ENCODE measurements at regions not wholly inside any gene's neighbourhood (a gene's known extent, or its start where the extent isn't known, plus 50 kb on each side); places are given as distances from the start of the nearest gene placed in this dataset.
A peak's percentile ranks its signal among the peaks of the same experiment; 100 is the strongest.

GRCh38 chr2:19807866-19808265, 93.9 kb downstream of the TTC32 start:
- no peak for DNase-seq

- DNase-seq = no peak
Measured at GRCh38 chr2:19807346-19807745, 94.4 kb downstream of the TTC32 start.

- no peak for DNase-seq
Measured at GRCh38 chr2:19806591-19806990, 95.2 kb downstream of the TTC32 start.

- no peak for DNase-seq
Measured at GRCh38 chr2:19806131-19806530, 95.7 kb downstream of the TTC32 start.

GRCh38 chr2:19805266-19805665, 96.5 kb downstream of the TTC32 start:
- DNase-seq = no peak

GRCh38 chr2:19804639-19805260, 97.0 kb downstream of the TTC32 start:
- DNase-seq = no peak

GRCh38 chr2:19802086-19802841, 99.5 kb downstream of the TTC32 start:
- no peak for DNase-seq

- no peak for DNase-seq
Measured at GRCh38 chr2:19801367-19802080, 100.3 kb downstream of the TTC32 start.

GRCh38 chr2:19800796-19801195, 101.0 kb downstream of the TTC32 start:
- no peak for DNase-seq

- peak; percentile 26 to 65 (median 51) for DNase-seq
Measured at GRCh38 chr2:19799881-19800780, 101.7 kb downstream of the TTC32 start.

- DNase-seq = no peak
Measured at GRCh38 chr2:19797871-19798270, 103.9 kb downstream of the TTC32 start.

- DNase-seq = no peak
Measured at GRCh38 chr2:19797243-19797810, 104.5 kb downstream of the TTC32 start.

- DNase-seq = no peak
Measured at GRCh38 chr2:19796035-19796695, 105.6 kb downstream of the TTC32 start.

- no peak for DNase-seq
Measured at GRCh38 chr2:19793132-19793750, 108.5 kb downstream of the TTC32 start.

GRCh38 chr2:19790291-19790690, 111.5 kb downstream of the TTC32 start:
- DNase-seq = no peak

- DNase-seq = no peak
Measured at GRCh38 chr2:19787134-19787533, 114.6 kb downstream of the TTC32 start.

- DNase-seq = no peak
Measured at GRCh38 chr2:19786408-19787058, 115.2 kb downstream of the TTC32 start.

- DNase-seq = no peak
Measured at GRCh38 chr2:19785867-19786266, 115.9 kb downstream of the TTC32 start.

GRCh38 chr2:19785447-19785846, 116.3 kb downstream of the TTC32 start:
- DNase-seq = no peak

GRCh38 chr2:19784456-19784855, 117.3 kb downstream of the TTC32 start:
- no peak for DNase-seq

- no peak for DNase-seq
Measured at GRCh38 chr2:19783935-19784334, 117.8 kb downstream of the TTC32 start.
